ENCODE measurements at regions not wholly inside any gene's neighbourhood (a gene's known extent, or its start where the extent isn't known, plus 50 kb on each side); places are given as distances from the start of the nearest gene placed in this dataset.

DNA sequence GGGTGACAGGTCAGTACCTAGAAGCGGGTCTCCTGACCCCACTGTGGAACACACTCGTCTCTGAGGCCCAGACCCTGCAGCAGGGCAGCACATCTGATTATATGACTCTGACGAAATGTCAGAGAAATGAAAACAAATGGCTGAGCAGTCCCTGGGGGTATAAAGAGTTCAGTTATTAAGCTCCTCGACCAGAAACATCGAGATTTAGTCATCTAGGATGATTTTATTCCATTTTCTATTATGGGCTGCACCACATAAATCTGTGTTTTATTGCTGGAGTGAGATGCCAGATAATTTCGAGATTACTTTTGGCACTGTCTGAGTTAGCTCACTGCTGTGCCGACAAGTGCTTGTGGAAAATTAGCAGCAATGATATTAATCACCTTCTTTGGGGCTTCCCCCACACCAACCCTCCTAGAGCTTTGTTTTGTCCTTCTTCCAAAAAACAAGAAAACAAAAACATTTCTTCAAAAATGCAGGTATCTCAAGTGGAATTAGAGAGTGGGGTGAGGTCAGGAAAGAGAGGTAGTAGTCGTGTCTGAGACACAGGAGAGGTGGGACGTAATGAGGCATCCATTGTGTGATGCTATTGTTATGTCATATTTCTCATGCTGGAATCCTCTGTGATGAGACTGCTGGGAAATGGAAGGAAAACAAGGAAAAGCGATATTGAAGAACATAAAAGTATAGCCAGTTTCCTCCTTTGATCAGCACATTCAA lies 495.5 kb downstream of the DMAC1 start:
- H3K4me3 ChIP-seq (ENCODE audit: low read depth, low read length) = no peak overlapping the region
- peak; percentile 57 for DNase-seq (ENCODE audit: low read depth)
- TF ChIP-seq, protein P1, sequence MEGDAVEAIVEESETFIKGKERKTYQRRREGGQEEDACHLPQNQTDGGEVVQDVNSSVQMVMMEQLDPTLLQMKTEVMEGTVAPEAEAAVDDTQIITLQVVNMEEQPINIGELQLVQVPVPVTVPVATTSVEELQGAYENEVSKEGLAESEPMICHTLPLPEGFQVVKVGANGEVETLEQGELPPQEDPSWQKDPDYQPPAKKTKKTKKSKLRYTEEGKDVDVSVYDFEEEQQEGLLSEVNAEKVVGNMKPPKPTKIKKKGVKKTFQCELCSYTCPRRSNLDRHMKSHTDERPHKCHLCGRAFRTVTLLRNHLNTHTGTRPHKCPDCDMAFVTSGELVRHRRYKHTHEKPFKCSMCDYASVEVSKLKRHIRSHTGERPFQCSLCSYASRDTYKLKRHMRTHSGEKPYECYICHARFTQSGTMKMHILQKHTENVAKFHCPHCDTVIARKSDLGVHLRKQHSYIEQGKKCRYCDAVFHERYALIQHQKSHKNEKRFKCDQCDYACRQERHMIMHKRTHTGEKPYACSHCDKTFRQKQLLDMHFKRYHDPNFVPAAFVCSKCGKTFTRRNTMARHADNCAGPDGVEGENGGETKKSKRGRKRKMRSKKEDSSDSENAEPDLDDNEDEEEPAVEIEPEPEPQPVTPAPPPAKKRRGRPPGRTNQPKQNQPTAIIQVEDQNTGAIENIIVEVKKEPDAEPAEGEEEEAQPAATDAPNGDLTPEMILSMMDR (IDR thresholded peaks at IDR 0.05; ENCODE audit: insufficient read depth, low read depth, low read length) = no peak

DNA sequence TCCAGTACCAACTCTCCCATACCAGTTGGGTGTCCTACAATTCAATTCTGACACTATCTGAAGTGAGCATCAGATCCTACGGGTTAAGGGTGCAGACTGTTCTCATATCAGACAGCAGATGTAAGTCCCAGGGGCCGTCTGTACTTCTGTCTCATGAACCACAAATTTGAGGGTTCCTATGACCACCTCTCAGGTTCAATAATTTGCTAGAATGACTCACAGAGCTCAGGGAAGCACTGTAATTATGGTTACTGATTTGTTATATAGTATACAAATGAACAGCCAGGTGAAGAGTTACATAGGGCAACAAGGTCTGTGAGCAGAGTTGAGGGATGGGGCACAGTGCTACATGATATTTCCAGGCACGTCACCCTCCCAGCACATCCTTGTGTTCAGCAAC lies 499.1 kb downstream of the DMAC1 start:
- H3K4me3 ChIP-seq (ENCODE audit: low read depth, low read length) = no peak overlapping the region
- TF ChIP-seq, protein P1 (IDR thresholded peaks at IDR 0.05; ENCODE audit: insufficient read depth, low read depth, low read length) = no peak
- DNase-seq (ENCODE audit: low read depth) = no peak

DNA sequence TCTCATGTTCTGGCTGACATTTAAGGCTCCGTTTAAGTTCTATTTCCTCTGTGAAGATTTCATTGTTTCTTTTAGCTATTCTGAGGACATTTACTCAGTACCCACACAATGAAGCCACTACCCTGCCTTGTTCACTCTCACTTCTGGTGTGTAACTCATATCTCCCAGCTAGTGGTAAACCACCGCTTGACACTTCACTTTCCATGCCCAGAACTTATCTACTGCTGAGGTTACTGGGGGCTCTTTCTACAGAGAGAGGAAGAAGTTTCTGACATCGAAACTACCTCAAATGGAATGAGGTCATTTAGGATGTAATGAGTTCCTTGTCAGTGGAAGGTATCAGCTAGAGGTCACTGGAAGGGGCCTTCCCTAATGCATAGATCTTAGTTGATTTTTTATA lies 501.5 kb downstream of the DMAC1 start:
- DNase-seq (ENCODE audit: low read depth) = no peak
- TF ChIP-seq, protein P1 (IDR thresholded peaks at IDR 0.05; ENCODE audit: insufficient read depth, low read depth, low read length) = no peak

DNA sequence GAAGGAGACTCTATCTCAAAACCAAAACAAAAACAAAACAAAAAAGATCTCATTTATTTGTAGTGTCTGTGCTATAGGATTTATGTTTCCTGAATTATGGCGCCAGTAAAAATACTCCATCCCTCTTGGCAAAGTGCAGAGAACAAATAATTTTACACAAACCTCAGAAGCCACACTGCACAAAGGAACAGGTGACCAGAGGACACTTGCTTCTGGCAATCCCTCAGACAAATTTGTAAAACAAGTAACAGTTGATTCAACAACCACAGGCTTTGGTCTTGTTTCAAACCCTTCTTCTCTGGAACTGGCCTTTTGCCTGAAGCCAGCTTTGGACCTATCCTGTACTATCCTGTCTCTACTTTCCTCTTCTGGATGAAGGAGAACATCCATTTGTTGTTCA lies 502.1 kb downstream of the DMAC1 start:
- TF ChIP-seq, protein P1 (IDR thresholded peaks at IDR 0.05; ENCODE audit: insufficient read depth, low read depth, low read length) = no peak
- DNase-seq (ENCODE audit: low read depth) = no peak
- H3K4me3 ChIP-seq (ENCODE audit: low read depth, low read length) = no peak overlapping the region

More for the DNA sequence above, 501.5 kb downstream of the DMAC1 start:
- no peak overlapping the region for H3K4me3 ChIP-seq (ENCODE audit: low read depth, low read length)

DNA sequence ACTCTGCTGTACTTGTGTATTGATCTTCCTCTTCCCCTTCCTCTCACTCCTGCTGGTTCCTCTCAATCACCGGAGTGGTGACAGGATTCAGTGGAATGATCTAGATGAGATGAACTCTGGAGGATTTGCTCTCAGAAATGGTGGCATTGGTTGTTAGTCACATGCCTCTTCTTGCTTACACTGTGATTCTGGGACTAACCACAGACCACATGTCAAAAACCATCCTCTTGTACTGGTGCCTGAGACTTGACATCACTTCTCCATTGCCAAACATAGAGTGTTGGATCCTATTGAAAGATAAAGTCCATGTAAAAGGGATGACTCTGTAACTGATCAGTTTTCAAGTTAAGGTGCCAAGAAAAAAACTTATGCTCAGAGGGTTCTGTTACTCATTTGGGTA lies 506.5 kb downstream of the DMAC1 start:
- no peak overlapping the region for H3K4me3 ChIP-seq (ENCODE audit: low read depth, low read length)
- TF ChIP-seq, protein P1 (IDR thresholded peaks at IDR 0.05; ENCODE audit: insufficient read depth, low read depth, low read length) = no peak
- no peak for DNase-seq (ENCODE audit: low read depth)

DNA sequence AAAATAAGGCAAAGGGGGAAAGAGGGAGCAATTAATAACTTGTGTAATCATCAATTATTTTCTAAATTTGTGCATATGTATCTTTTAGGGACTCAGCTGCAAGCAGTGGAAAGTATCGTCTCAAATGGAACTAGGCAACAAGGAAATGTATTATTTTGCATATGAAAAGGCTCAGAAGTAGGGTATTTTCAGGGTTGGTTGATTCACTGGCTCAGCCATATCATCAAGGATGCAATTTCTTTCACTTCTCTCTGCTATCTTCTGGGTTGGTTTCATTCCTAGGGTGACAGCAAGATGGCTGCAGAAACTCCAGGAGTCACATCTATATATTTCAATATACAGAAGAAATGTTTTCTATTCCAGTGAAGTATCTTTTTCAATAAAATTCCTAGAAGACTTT lies 509.8 kb downstream of the DMAC1 start:
- H3K4me3 ChIP-seq (ENCODE audit: low read depth, low read length) = no peak overlapping the region
- DNase-seq (ENCODE audit: low read depth) = no peak
- TF ChIP-seq, protein P1 (IDR thresholded peaks at IDR 0.05; ENCODE audit: insufficient read depth, low read depth, low read length) = no peak

DNA sequence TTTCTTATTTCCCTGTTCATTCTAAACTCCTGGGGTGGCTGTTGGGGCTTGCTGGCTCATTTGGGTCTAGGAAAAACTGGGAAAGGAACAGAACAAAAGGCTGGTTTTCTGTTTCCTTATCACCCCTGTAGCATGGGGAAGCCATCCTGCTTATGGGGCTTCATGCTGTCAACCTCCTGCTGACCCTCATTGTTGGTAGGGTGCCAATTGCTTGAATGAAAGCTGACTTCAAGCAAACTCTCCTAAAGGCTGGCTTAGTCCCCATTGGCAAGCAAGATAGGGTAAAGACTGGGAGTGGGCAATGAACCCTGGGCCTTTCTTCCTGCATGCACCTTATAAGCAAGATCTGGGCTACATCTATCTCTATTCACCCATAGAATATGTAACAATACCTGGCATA lies 511.6 kb downstream of the DMAC1 start:
- DNase-seq (ENCODE audit: low read depth) = no peak
- no peak overlapping the region for H3K4me3 ChIP-seq (ENCODE audit: low read depth, low read length)
- TF ChIP-seq, protein P1 (IDR thresholded peaks at IDR 0.05; ENCODE audit: insufficient read depth, low read depth, low read length) = no peak
